ENCODE measurements at regions not wholly inside any gene's neighbourhood (a gene's known extent, or its start where the extent isn't known, plus 50 kb on each side); places are given as distances from the start of the nearest gene placed in this dataset.
A peak's percentile ranks its signal among the peaks of the same experiment; 100 is the strongest.

- Histone ChIP-seq H3K36me3 (ENCODE audit: insufficient read depth) (no peaks in the 10 kb centered on the region), H3K27ac (peak overlapping the region; percentile 74; the same call in 1 of the 2 replicates), H4K20me1 (ENCODE audit: insufficient read depth) (no peaks in the 10 kb centered on the region), H3K4me3 (IDR thresholded peaks at IDR 0.05; ENCODE audit: insufficient read depth, low read depth, low read length) (no peak overlapping the region), H3K9ac (no peak overlapping the region), H3K27me3 (ENCODE audit: insufficient read depth, low read depth) (no peaks in the 10 kb centered on the region), H3K4me2 (peak overlapping the region; percentile 72), H3K4me1 (ENCODE audit: low read depth, poor library complexity, severe bottlenecking) (peaks cover 49% of the 10 kb centered on the region), H3K79me2 (ENCODE audit: insufficient read depth, low read depth) (no peaks in the 10 kb centered on the region), H2AFZ (ENCODE audit: low read depth) (peak overlapping the region; percentile 38; the same call in 1 of the 2 replicates)
- TF ChIP-seq CTCF (conservative IDR thresholded peaks at IDR 0.05; ENCODE audit: low read depth, low read length) = peak; percentile 97
Measured at GRCh38 chr18:43571078-43571689, 293.9 kb upstream of the SYT4 start.

GRCh38 chr18:43572163-43572562 is 294.9 kb upstream of the SYT4 start:
- Histone ChIP-seq H4K20me1 (ENCODE audit: insufficient read depth) (no peaks in the 10 kb centered on the region), H3K9ac (peak overlapping the region; percentile 16; the same call in 1 of the 2 replicates), H3K27me3 (ENCODE audit: insufficient read depth, low read depth) (no peaks in the 10 kb centered on the region), H3K27ac (peak overlapping the region; percentile 74), H2AFZ (ENCODE audit: low read depth) (peak overlapping the region; percentile 32), H3K4me3 (IDR thresholded peaks at IDR 0.05; ENCODE audit: insufficient read depth, low read depth, low read length) (no peak overlapping the region), H3K4me1 (ENCODE audit: low read depth, poor library complexity, severe bottlenecking) (peaks cover 56% of the 10 kb centered on the region), H3K79me2 (ENCODE audit: insufficient read depth, low read depth) (no peaks in the 10 kb centered on the region), H3K36me3 (ENCODE audit: insufficient read depth) (no peaks in the 10 kb centered on the region), H3K4me2 (peak overlapping the region; percentile 72)
- TF ChIP-seq CTCF (conservative IDR thresholded peaks at IDR 0.05; ENCODE audit: low read depth, low read length) = no peak

- H3K27ac ChIP-seq = no peak overlapping the region
- no peak overlapping the region for H3K4me3 ChIP-seq (IDR thresholded peaks at IDR 0.05; ENCODE audit: insufficient read depth, low read depth, low read length)
- TF ChIP-seq CTCF (conservative IDR thresholded peaks at IDR 0.05; ENCODE audit: low read depth, low read length) = no peak
- H4K20me1 ChIP-seq (ENCODE audit: insufficient read depth) = no peaks in the 10 kb centered on the region
- H3K4me2 ChIP-seq = no peak overlapping the region
- no peaks in the 10 kb centered on the region for H3K27me3 ChIP-seq (ENCODE audit: insufficient read depth, low read depth)
- H3K36me3 ChIP-seq (ENCODE audit: insufficient read depth) = no peaks in the 10 kb centered on the region
- no peak overlapping the region for H2AFZ ChIP-seq (ENCODE audit: low read depth)
- H3K79me2 ChIP-seq (ENCODE audit: insufficient read depth, low read depth) = no peaks in the 10 kb centered on the region
- H3K4me1 ChIP-seq (ENCODE audit: low read depth, poor library complexity, severe bottlenecking) = peaks cover 66% of the 10 kb centered on the region
- no peak overlapping the region for H3K9ac ChIP-seq
Measured at GRCh38 chr18:43574974-43575373, 297.7 kb upstream of the SYT4 start.

GRCh38 chr18:43578211-43578610 is 300.9 kb upstream of the SYT4 start:
- no peak overlapping the region for H2AFZ ChIP-seq (ENCODE audit: low read depth)
- H3K4me2 ChIP-seq = no peak overlapping the region
- TF ChIP-seq CTCF (conservative IDR thresholded peaks at IDR 0.05; ENCODE audit: low read depth, low read length) = no peak
- H3K79me2 ChIP-seq (ENCODE audit: insufficient read depth, low read depth) = no peaks in the 10 kb centered on the region
- H4K20me1 ChIP-seq (ENCODE audit: insufficient read depth) = no peaks in the 10 kb centered on the region
- no peak overlapping the region for H3K4me3 ChIP-seq (IDR thresholded peaks at IDR 0.05; ENCODE audit: insufficient read depth, low read depth, low read length)
- peaks cover 72% of the 10 kb centered on the region for H3K4me1 ChIP-seq (ENCODE audit: low read depth, poor library complexity, severe bottlenecking)
- no peaks in the 10 kb centered on the region for H3K36me3 ChIP-seq (ENCODE audit: insufficient read depth)
- H3K27me3 ChIP-seq (ENCODE audit: insufficient read depth, low read depth) = no peaks in the 10 kb centered on the region
- no peak overlapping the region for H3K9ac ChIP-seq
- H3K27ac ChIP-seq = no peak overlapping the region

All from KMS-11 (cell line).